Neural cell (in vitro differentiated cells): ENCODE measurements at regions not wholly inside any gene's neighbourhood (a gene's known extent, or its start where the extent isn't known, plus 50 kb on each side); places are given as distances from the start of the nearest gene placed in this dataset.

ENCODE experiments used
- CTCF ChIP-seq: fragments of 450-650 bp; IDR thresholded peaks from 2 replicates; pipeline ENCODE4 v1.5.1; 2014; ENCODE audit warnings: antibody characterized with exemption, mild to moderate bottlenecking, moderate library complexity; ENCODE audit not compliant: poor library complexity, severe bottlenecking
- EP300 ChIP-seq: fragments of 450-650 bp; conservative IDR thresholded peaks from 2 replicates; pipeline ENCODE4 v1.6.1; 2014; ENCODE audit warnings: antibody characterized with exemption, mild to moderate bottlenecking, moderate library complexity; ENCODE audit not compliant: poor library complexity, severe bottlenecking
- EZH2 ChIP-seq: fragments of 200-600, 300-800 bp; shearing (Covaris generic), sonication (generic); IDR thresholded peaks from 2 replicates; pipeline ENCODE4 v1.6.1; 2014; ENCODE audit warnings: antibody characterized with exemption, low read length, borderline replicate concordance, mild to moderate bottlenecking; ENCODE audit not compliant: insufficient read depth, poor library complexity, severe bottlenecking
- MXI1 ChIP-seq: fragments of 450-650 bp; conservative IDR thresholded peaks from 2 replicates; pipeline ENCODE4 v1.6.1; 2014; ENCODE audit warnings: antibody characterized with exemption, mild to moderate bottlenecking; ENCODE audit not compliant: poor library complexity, severe bottlenecking
- POLR2AphosphoS5 ChIP-seq: IDR thresholded peaks from 2 replicates; pipeline ENCODE4 v1.6.1; 2012
- REST ChIP-seq: IDR thresholded peaks from 2 replicates; pipeline ENCODE4 v1.6.1; 2012; ENCODE audit warnings: borderline replicate concordance
- SMC3 ChIP-seq: fragments of 450-650 bp; conservative IDR thresholded peaks from 2 replicates; pipeline ENCODE4 v1.6.1; 2014; ENCODE audit warnings: antibody characterized with exemption, mild to moderate bottlenecking, moderate library complexity; ENCODE audit not compliant: poor library complexity
- TAF1 ChIP-seq: IDR thresholded peaks from 2 replicates; pipeline ENCODE4 v1.6.1; 2012; ENCODE audit warnings: low read depth

GRCh38 chr2:66306483-66306882 lies 128.4 kb upstream of the MEIS1 start:
- no peak for TF ChIP-seq CTCF
- no peak for TF ChIP-seq REST
- TF ChIP-seq POLR2AphosphoS5: no peak
- TF ChIP-seq MXI1: no peak
- TF ChIP-seq EP300: no peak
- no peak for TF ChIP-seq EZH2
- TF ChIP-seq TAF1: no peak
- no peak for TF ChIP-seq SMC3
